ENCODE measurements at regions not wholly inside any gene's neighbourhood (a gene's known extent, or its start where the extent isn't known, plus 50 kb on each side); places are given as distances from the start of the nearest gene placed in this dataset.

GRCh38 chr10:108412323-108412722, 1247.8 kb upstream of the SORCS1 start:
- Histone ChIP-seq H3K9me3 (ENCODE audit: control insufficient read depth in 2 of 3, insufficient read depth in 1 of 3, low read length in 3 of 3) (no peaks in the 10 kb centered on the region), H3K9ac (ENCODE audit: low read length in 3 of 3) (no peak overlapping the region), H3K4me1 (ENCODE audit: control insufficient read depth in 2 of 3, insufficient read depth in 2 of 3, low read depth in 1 of 3, low read length in 3 of 3) (no peaks in the 10 kb centered on the region), H3K36me3 (ENCODE audit: control insufficient read depth in 2 of 3, insufficient read depth in 3 of 3, low read length in 3 of 3) (no peaks in the 10 kb centered on the region), H3K27ac (ENCODE audit: low read depth in 2 of 2, low read length in 2 of 2) (no peak overlapping the region), H3K4me3 (ENCODE audit: low read length in 3 of 3) (no peak overlapping the region), H3K27me3 (ENCODE audit: control insufficient read depth, insufficient read depth, low read length) (no peaks in the 10 kb centered on the region)
- DNase-seq (no peak), FAIRE-seq (no peak)
- intact Hi-C loops (cut with DNase I), result no loop called here
- no peak for TF ChIP-seq CTCF (IDR thresholded peaks at IDR 0.05; ENCODE audit: borderline replicate concordance, extremely low read depth, insufficient read depth)

DNA sequence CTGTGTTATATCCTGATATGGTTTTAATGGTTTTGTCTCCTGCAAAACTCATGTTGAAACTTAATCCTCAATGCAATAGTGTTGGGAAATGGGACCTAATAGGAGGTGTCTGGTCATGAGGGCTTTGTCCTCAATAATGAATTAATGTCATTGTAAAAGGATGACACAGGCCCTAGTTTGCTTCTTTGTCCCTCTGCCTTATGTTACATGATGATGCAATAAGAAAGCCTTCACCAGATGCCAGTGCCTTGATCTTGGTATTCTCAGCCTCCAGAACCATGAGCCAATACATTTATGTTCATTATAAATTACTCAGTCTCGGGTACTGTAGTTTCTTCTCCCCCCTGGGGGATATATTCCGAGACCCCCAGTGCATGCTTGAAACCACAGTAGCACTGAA, 1247.4 kb upstream of the SORCS1 start:
- Histone ChIP-seq H3K9ac (ENCODE audit: low read length in 3 of 3) (no peak overlapping the region), H3K36me3 (ENCODE audit: control insufficient read depth in 2 of 3, insufficient read depth in 3 of 3, low read length in 3 of 3) (no peaks in the 10 kb centered on the region), H3K27me3 (ENCODE audit: control insufficient read depth, insufficient read depth, low read length) (no peaks in the 10 kb centered on the region), H3K9me3 (ENCODE audit: control insufficient read depth in 2 of 3, insufficient read depth in 1 of 3, low read length in 3 of 3) (no peaks in the 10 kb centered on the region), H3K27ac (ENCODE audit: low read depth in 2 of 2, low read length in 2 of 2) (no peak overlapping the region), H3K4me3 (ENCODE audit: low read length in 3 of 3) (no peak overlapping the region), H3K4me1 (ENCODE audit: control insufficient read depth in 2 of 3, insufficient read depth in 2 of 3, low read depth in 1 of 3, low read length in 3 of 3) (no peaks in the 10 kb centered on the region)
- DNase-seq (no peak), FAIRE-seq (no peak)
- no peak for TF ChIP-seq CTCF (IDR thresholded peaks at IDR 0.05; ENCODE audit: borderline replicate concordance, extremely low read depth, insufficient read depth)
- intact Hi-C loops (cut with DNase I), result no loop called here

- Histone ChIP-seq H3K4me1 (ENCODE audit: control insufficient read depth in 2 of 3, insufficient read depth in 2 of 3, low read depth in 1 of 3, low read length in 3 of 3) (no peaks in the 10 kb centered on the region), H3K9ac (ENCODE audit: low read length in 3 of 3) (no peak overlapping the region), H3K9me3 (ENCODE audit: control insufficient read depth in 2 of 3, insufficient read depth in 1 of 3, low read length in 3 of 3) (no peaks in the 10 kb centered on the region), H3K27me3 (ENCODE audit: control insufficient read depth, insufficient read depth, low read length) (no peaks in the 10 kb centered on the region), H3K27ac (ENCODE audit: low read depth in 2 of 2, low read length in 2 of 2) (no peak overlapping the region), H3K36me3 (ENCODE audit: control insufficient read depth in 2 of 3, insufficient read depth in 3 of 3, low read length in 3 of 3) (no peaks in the 10 kb centered on the region), H3K4me3 (ENCODE audit: low read length in 3 of 3) (no peak overlapping the region)
- intact Hi-C loops (cut with DNase I), result no loop called here
- TF ChIP-seq CTCF (IDR thresholded peaks at IDR 0.05; ENCODE audit: borderline replicate concordance, extremely low read depth, insufficient read depth), result no peak
- DNase-seq, result no peak
- FAIRE-seq, result no peak
These were observed 1246.7 kb upstream of the SORCS1 start for GRCh38 chr10:108411206-108411605.

GRCh38 chr10:108410236-108410635, 1245.7 kb upstream of the SORCS1 start:
- no peak for TF ChIP-seq CTCF (IDR thresholded peaks at IDR 0.05; ENCODE audit: borderline replicate concordance, extremely low read depth, insufficient read depth)
- FAIRE-seq (no peak), DNase-seq (no peak)
- Histone ChIP-seq H3K27me3 (ENCODE audit: control insufficient read depth, insufficient read depth, low read length) (no peaks in the 10 kb centered on the region), H3K27ac (ENCODE audit: low read depth in 2 of 2, low read length in 2 of 2) (no peak overlapping the region), H3K36me3 (ENCODE audit: control insufficient read depth in 2 of 3, insufficient read depth in 3 of 3, low read length in 3 of 3) (no peaks in the 10 kb centered on the region), H3K4me3 (ENCODE audit: low read length in 3 of 3) (no peak overlapping the region), H3K9me3 (ENCODE audit: control insufficient read depth in 2 of 3, insufficient read depth in 1 of 3, low read length in 3 of 3) (no peaks in the 10 kb centered on the region), H3K9ac (ENCODE audit: low read length in 3 of 3) (no peak overlapping the region), H3K4me1 (ENCODE audit: control insufficient read depth in 2 of 3, insufficient read depth in 2 of 3, low read depth in 1 of 3, low read length in 3 of 3) (no peaks in the 10 kb centered on the region)
- intact Hi-C loops (cut with DNase I), result no loop called here

All from kidney (tissue), 13 donors.